D721Med (cell line): ENCODE measurements at regions not wholly inside any gene's neighbourhood (a gene's known extent, or its start where the extent isn't known, plus 50 kb on each side); places are given as distances from the start of the nearest gene placed in this dataset.
"Not testable (repeated sequence)": the region's sequence is repeated elsewhere in the genome, so short reads cannot be mapped to it uniquely, and the experiment has no call there.

Experiments
- DNase-seq: peaks from one replicate; pipeline ENCODE4 v3.0.0; 2011; ENCODE audit warnings: low spot score; ENCODE audit not compliant: insufficient read length
- FAIRE-seq: peaks from 2 replicates; lab custom pipeline; 2011; peaks lifted over from hg19 to GRCh38; lab: Jason Lieb, UNC
- CTCF ChIP-seq: IDR thresholded peaks from 2 replicates; pipeline ENCODE4 v1.5.1; 2012; ENCODE audit warnings: mild to moderate bottlenecking, control low read depth; ENCODE audit not compliant: insufficient read depth; ENCODE audit errors: missing control alignments

GRCh38 chr5:169385636-169386035 lies 84.7 kb upstream of the SLIT3 start:
- TF ChIP-seq CTCF: no peak
- FAIRE-seq (no peak), DNase-seq (no peak)

GRCh38 chr5:169384661-169385060 lies 83.7 kb upstream of the SLIT3 start:
- FAIRE-seq: no peak
- DNase-seq: no peak
- TF ChIP-seq CTCF: no peak

GRCh38 chr5:169374761-169375160 lies 73.8 kb upstream of the SLIT3 start:
- no peak for TF ChIP-seq CTCF
- no peak for DNase-seq
- no peak for FAIRE-seq

- no peak for TF ChIP-seq CTCF
- no peak for FAIRE-seq
Measured at GRCh38 chr5:169374111-169374510, 73.2 kb upstream of the SLIT3 start.

GRCh38 chr5:169371801-169372200 lies 70.9 kb upstream of the SLIT3 start:
- not testable (repeated sequence) for FAIRE-seq, DNase-seq

More at GRCh38 chr5:169374111-169374510, 73.2 kb upstream of the SLIT3 start:
- no peak for DNase-seq

GRCh38 chr5:169369130-169369529 lies 68.2 kb upstream of the SLIT3 start:
- DNase-seq: no peak
- no peak for TF ChIP-seq CTCF
- FAIRE-seq: no peak

- DNase-seq (no peak), FAIRE-seq (no peak)
- no peak for TF ChIP-seq CTCF
Measured at GRCh38 chr5:169367861-169368260, 66.9 kb upstream of the SLIT3 start.

GRCh38 chr5:169357291-169357690 lies 56.4 kb upstream of the SLIT3 start:
- TF ChIP-seq CTCF: no peak
- DNase-seq: no peak
- FAIRE-seq: no peak
